ENCODE measurements at regions not wholly inside any gene's neighbourhood (a gene's known extent, or its start where the extent isn't known, plus 50 kb on each side); places are given as distances from the start of the nearest gene placed in this dataset.

DNA sequence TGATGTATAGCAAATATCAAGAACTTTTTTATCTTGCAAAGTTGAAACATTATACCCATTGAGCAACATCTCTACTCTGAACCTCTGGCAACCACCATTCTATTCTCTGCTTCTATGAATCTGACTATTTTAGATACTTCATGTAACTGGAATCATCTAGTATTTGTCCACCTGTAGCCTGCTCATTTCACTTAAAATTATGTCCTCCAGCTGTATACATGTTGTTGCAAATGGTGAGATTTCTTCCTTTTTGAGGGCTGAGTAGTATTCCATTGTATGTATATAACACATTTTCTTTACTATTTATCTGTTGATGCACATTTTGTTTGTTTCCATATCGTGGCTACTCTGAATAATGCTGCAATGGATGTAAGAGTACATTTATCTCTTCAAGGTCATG, 476.3 kb upstream of the LRRC4C start:
- no peak for ATAC-seq (ENCODE audit: low read depth)
- peaks cover 7% of the 10 kb centered on the region for H3K9me3 Mint-ChIP-seq
- no peaks in the 10 kb centered on the region for H3K36me3 Mint-ChIP-seq
- no peak for DNase-seq (ENCODE audit: low spot score in 2 of 2)
- no peak overlapping the region for H3K27ac Mint-ChIP-seq
- H3K4me3 Mint-ChIP-seq, result no peak overlapping the region
- H3K4me1 Mint-ChIP-seq, result no peaks in the 10 kb centered on the region
- peaks cover 1% of the 10 kb centered on the region for H3K27me3 Mint-ChIP-seq

DNA sequence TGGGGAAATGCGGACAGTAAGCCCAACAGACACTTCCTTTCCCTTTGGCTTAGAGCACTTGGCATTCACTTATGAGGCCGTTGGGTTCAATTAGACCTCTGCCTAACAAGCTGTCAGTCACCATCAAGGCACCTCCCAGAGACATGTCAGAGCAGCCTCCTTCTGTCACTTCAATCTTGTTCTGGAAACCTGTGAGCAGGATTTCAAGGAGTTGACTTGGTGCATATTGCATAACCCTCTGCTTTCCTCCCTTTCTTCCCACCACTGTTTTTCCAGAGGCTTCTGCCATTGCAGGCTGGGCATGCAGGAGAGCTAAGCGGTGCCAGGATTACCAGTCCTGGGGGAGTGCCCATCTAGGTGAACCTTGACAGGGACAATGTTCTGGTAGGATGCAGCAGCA, 484.2 kb upstream of the LRRC4C start:
- Mint-ChIP-seq H3K9me3 (peaks cover 5% of the 10 kb centered on the region), H3K4me3 (no peak overlapping the region), H3K36me3 (no peaks in the 10 kb centered on the region), H3K4me1 (no peaks in the 10 kb centered on the region), H3K27ac (no peak overlapping the region), H3K27me3 (peaks cover 1% of the 10 kb centered on the region)
- DNase-seq (ENCODE audit: low spot score in 2 of 2), result no peak
- ATAC-seq (ENCODE audit: low read depth), result no peak

DNA sequence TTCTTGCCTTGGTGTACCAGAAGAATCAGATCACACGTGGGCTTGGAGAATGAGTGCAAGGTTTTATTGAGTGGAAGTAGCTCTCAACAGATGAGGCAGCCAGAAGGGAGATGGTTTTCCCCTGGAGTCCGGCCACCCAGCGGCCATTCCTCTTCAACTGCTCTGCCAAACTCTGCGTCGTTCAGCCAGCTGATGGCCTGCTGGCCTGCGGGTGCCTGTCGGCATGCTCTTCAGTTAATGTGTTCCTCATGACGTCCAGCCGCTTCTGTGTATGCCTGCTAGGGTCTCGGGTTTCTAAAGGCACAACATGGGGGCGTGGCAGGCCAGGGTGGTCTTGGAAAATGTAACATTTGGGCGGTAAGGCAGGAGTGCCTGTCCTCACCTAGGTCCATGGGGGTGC, 487.9 kb upstream of the LRRC4C start:
- DNase-seq (ENCODE audit: low spot score in 2 of 2) (no peak), ATAC-seq (ENCODE audit: low read depth) (no peak)
- Mint-ChIP-seq H3K4me3 (no peak overlapping the region), H3K27ac (no peak overlapping the region), H3K27me3 (no peaks in the 10 kb centered on the region), H3K9me3 (peaks cover 6% of the 10 kb centered on the region), H3K36me3 (no peaks in the 10 kb centered on the region), H3K4me1 (no peaks in the 10 kb centered on the region)

DNA sequence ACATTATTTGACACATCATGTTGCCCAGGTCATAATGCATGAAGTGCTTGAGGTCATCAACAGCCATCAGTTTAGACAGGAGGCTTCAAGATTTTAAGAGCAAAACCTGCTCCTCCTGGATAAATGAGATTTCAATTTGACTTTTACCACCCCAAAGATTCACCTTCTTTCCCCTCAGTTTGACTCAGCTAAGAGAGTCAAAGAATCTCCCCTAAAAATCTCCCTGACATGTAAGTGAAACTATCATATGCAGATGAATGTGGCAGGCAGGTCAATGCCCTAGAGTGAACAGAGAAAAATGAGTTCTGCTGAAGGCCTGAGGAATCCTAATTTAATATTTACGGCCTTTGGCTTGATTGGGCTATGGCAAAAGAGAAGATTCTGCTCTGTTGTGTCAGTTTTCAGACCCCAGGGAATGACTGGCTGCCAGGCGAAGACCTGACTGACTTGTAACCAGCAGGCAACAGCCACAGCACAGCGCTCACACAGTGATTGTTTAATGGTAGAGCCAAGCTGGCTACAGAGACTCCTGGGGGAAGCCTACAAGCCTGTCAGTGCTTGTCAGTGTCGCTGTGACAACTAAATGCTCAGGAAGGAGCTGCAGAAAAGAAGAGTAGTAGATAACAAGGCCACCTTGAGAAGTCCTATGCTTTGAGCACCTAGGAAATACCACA, 491.2 kb upstream of the LRRC4C start:
- ATAC-seq (ENCODE audit: low read depth), result no peak
- DNase-seq (ENCODE audit: low spot score in 2 of 2), result no peak
- Mint-ChIP-seq H3K9me3 (peaks cover 6% of the 10 kb centered on the region), H3K27ac (no peak overlapping the region), H3K36me3 (no peaks in the 10 kb centered on the region), H3K4me1 (no peaks in the 10 kb centered on the region), H3K4me3 (no peak overlapping the region), H3K27me3 (no peaks in the 10 kb centered on the region)

DNA sequence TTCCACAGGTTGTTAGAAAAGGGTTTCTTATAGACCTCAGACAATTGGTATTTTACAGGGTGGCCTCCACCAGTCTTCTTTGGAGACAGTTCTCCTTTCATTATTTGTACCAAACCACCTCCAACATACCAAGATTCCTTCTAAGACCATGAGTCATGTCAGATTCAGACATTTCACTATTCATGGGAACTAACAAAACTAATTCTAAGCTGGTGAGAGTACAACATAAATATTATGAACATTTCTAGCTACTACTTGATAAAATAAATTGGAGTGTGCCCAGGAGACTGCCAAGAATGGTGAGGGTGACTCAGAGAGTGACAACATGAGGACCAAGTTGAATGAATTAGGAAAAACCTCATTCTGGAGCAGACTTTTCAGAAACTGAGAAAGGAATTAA, 494.6 kb upstream of the LRRC4C start:
- no peak overlapping the region for H3K4me3 Mint-ChIP-seq
- no peaks in the 10 kb centered on the region for H3K36me3 Mint-ChIP-seq
- DNase-seq (ENCODE audit: low spot score in 2 of 2) (no peak), ATAC-seq (ENCODE audit: low read depth) (no peak)
- H3K4me1 Mint-ChIP-seq, result no peaks in the 10 kb centered on the region
- H3K27ac Mint-ChIP-seq, result no peak overlapping the region
- peaks cover 3% of the 10 kb centered on the region for H3K9me3 Mint-ChIP-seq
- no peaks in the 10 kb centered on the region for H3K27me3 Mint-ChIP-seq

DNA sequence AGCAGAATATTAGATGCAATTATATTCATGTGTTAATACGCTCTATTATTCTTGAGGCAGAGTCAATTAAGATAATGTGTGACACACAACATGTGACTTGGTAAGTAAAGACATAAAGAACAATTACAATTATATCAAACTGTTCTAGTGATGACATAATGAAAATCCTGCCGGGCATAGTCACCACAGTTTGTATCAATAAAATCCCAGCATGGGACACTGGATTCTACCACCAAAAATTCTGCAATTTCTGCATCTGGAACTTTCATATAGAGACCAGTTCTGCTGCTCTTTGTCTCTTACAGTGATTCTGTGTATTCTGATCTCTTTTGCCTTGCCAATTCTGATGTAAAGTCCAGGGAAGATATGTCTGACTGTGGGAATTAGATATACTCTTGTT, 495.6 kb upstream of the LRRC4C start:
- no peaks in the 10 kb centered on the region for H3K4me1 Mint-ChIP-seq
- no peak for DNase-seq (ENCODE audit: low spot score in 2 of 2)
- no peaks in the 10 kb centered on the region for H3K36me3 Mint-ChIP-seq
- no peaks in the 10 kb centered on the region for H3K27me3 Mint-ChIP-seq
- ATAC-seq (ENCODE audit: low read depth), result no peak
- no peak overlapping the region for H3K27ac Mint-ChIP-seq
- peaks cover 1% of the 10 kb centered on the region for H3K9me3 Mint-ChIP-seq
- no peak overlapping the region for H3K4me3 Mint-ChIP-seq

DNA sequence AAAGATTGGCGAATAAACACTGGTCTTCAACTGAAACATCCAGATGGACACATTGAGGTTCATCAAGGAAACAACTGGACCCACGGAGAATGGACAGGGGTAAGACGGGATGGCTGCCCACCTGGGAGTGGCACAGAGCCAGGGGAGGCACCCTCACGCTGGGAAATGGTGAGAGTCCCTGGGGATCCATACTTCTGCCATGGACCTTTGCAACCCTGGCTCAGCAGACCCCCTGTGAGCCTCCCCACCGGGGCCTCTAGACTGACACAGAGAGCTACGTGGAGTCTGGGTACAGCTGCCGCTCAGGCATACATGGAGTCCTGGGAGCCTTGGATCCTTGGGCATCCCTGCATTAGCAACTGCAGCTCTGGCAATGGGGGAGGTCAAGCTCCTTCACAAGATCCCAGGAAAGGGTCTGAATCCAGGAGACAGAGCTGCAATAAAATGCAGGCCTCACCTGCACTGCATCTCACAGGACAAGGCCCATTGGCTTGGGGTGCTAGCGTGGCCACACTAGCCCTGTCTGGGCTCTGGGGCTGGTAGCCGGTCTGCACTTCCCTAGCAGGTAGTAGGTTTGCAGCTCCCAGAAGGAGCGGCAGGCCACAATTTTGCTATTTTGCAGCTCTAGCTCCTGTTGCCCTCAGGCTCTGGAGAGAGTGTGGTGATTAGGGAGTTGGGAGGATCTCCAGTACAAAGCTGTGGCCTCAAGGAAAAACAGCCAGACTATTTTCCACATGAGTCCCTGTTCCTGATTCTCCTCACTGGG, 496.4 kb upstream of the LRRC4C start:
- Mint-ChIP-seq H3K9me3 (peaks cover 1% of the 10 kb centered on the region), H3K4me1 (no peaks in the 10 kb centered on the region), H3K27me3 (no peaks in the 10 kb centered on the region), H3K27ac (no peak overlapping the region), H3K36me3 (no peaks in the 10 kb centered on the region), H3K4me3 (no peak overlapping the region)
- DNase-seq (ENCODE audit: low spot score in 2 of 2), result no peak
- no peak for ATAC-seq (ENCODE audit: low read depth)

DNA sequence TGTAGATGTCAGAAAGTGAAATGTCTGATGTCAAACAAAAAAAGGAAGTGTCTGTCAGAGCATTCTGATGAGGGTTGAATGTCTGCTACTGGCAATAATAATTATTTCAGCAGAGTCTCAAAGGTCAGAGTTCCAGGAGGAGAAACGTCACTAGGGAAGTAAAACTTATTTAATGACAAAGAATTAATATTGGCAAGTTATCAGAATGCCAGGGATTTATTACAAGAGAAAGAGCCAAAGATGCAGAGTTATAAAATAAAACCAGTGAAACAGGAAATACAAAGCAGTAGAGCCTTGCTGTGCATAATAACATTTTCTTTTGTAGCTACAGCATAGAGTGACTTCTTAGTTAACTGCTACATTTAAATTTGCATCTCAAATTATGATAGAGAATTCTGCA, 504.0 kb upstream of the LRRC4C start:
- ATAC-seq (ENCODE audit: low read depth), result no peak

DNA sequence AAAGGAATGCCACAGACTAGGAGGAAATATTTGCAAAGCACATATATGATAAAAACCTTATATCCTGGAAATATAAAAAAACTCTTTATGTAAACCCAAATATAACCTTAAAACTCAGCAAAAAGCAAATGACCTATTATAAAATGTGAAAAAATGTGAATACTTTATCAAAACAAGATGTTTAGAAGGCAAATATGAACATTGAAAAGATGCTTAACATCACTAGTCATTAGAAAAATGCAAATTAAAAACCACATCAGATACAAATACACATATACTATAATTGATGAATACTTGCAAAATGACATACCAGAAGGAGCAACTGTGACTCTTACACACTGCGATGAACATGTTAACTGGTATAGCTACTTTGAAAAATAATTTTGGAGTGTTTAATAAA, 511.2 kb upstream of the LRRC4C start:
- Mint-ChIP-seq H3K27ac (no peak overlapping the region), H3K4me3 (no peak overlapping the region), H3K4me1 (no peaks in the 10 kb centered on the region), H3K27me3 (no peaks in the 10 kb centered on the region), H3K36me3 (no peaks in the 10 kb centered on the region), H3K9me3 (peaks cover 10% of the 10 kb centered on the region)
- DNase-seq (ENCODE audit: low spot score in 2 of 2) (no peak), ATAC-seq (ENCODE audit: low read depth) (no peak)

More for the DNA sequence above, 504.0 kb upstream of the LRRC4C start:
- Mint-ChIP-seq H3K27ac (no peak overlapping the region), H3K4me3 (no peak overlapping the region), H3K4me1 (no peaks in the 10 kb centered on the region), H3K9me3 (peaks cover 6% of the 10 kb centered on the region), H3K27me3 (no peaks in the 10 kb centered on the region), H3K36me3 (no peaks in the 10 kb centered on the region)
- no peak for DNase-seq (ENCODE audit: low spot score in 2 of 2)

DNA sequence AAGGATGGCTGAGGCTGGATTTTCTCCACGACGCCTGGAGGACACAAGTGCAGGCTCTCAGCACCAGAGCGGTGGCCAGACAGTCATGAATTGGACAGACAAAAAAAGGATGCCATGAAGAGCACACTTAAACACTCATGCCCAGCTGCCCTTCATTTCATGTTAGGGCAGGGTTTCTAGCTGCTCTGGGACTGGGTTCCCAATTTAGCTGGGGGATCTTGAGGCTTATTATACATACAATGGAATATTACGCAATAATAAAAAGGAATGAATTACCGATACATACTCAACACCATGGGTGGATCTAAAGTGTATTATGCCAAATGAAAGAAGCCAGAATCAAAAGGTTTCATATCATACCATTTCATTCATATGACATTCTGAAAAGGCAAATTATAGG, 512.1 kb upstream of the LRRC4C start:
- H3K4me3 Mint-ChIP-seq, result no peak overlapping the region
- H3K27me3 Mint-ChIP-seq, result no peaks in the 10 kb centered on the region
- DNase-seq (ENCODE audit: low spot score in 2 of 2) (no peak), ATAC-seq (ENCODE audit: low read depth) (no peak)
- no peaks in the 10 kb centered on the region for H3K36me3 Mint-ChIP-seq
- no peak overlapping the region for H3K27ac Mint-ChIP-seq
- H3K9me3 Mint-ChIP-seq, result peaks cover 9% of the 10 kb centered on the region
- no peaks in the 10 kb centered on the region for H3K4me1 Mint-ChIP-seq

DNA sequence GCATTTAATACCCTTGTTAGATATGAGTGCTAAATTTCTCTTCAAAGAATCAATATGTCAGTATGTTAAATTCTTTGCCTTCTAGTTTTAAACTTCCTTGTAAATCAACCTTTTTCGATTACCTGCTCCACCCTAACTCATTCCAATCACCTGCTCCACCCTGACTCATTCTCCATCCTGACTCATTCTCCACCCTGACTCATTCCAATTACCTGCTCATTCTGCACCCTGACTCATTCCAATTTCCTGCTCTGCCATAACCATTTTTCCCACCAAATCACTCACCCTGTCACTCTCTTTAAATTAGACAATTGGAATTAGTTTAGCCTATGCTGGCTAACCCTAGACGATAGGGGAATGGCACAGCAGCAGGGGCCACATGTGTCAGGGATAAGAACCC, 519.5 kb upstream of the LRRC4C start:
- Mint-ChIP-seq H3K4me1 (no peaks in the 10 kb centered on the region), H3K27ac (no peak overlapping the region), H3K27me3 (no peaks in the 10 kb centered on the region), H3K9me3 (peaks cover 7% of the 10 kb centered on the region), H3K4me3 (no peak overlapping the region), H3K36me3 (no peaks in the 10 kb centered on the region)
- ATAC-seq (ENCODE audit: low read depth), result no peak
- no peak for DNase-seq (ENCODE audit: low spot score in 2 of 2)

DNA sequence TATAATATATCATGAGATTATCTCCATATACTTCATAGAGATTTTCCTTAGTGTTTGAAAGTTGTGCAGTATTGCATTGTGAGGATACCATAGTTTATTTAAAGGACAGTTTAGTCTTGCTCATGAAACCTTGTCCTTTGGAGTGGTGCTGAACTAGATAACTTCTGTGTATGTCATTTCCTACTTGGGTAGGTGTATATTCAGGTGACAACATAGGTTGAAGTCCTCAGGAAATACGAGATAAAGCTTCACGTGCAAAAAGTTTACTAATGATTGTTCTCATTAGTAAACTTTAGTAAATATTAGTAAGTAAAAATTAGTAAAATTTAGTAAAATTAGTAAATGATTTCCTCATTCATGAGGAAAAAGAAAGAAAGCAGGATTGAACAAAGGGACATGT, 521.3 kb upstream of the LRRC4C start:
- ATAC-seq (ENCODE audit: low read depth), result no peak
- Mint-ChIP-seq H3K4me3 (no peak overlapping the region), H3K9me3 (peaks cover 6% of the 10 kb centered on the region)

DNA sequence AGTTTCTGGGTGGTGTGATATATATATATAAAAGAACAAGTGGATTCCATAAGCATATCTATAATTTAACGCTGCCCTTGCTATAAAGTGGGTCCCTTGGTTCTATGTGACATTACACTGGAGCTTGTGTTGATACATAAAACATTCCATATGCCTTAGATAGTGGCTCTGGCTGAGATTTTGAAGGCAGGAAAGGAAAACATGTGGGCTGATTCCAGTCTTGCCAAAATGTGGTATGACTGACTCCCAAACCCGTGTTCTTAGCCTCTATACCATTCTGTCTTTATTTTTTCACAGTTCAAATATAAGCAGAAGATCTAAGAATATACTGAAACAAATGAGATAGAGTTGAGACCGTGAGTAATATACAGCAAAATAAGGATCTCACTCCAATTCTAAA, 522.8 kb upstream of the LRRC4C start:
- H3K4me1 Mint-ChIP-seq, result no peaks in the 10 kb centered on the region
- H3K36me3 Mint-ChIP-seq, result no peaks in the 10 kb centered on the region
- DNase-seq (ENCODE audit: low spot score in 2 of 2) (no peak), ATAC-seq (ENCODE audit: low read depth) (no peak)
- no peak overlapping the region for H3K4me3 Mint-ChIP-seq
- H3K27ac Mint-ChIP-seq, result no peak overlapping the region
- H3K27me3 Mint-ChIP-seq, result no peaks in the 10 kb centered on the region
- H3K9me3 Mint-ChIP-seq, result peaks cover 6% of the 10 kb centered on the region

More for the DNA sequence above, 521.3 kb upstream of the LRRC4C start:
- Mint-ChIP-seq H3K27me3 (no peaks in the 10 kb centered on the region), H3K4me1 (no peaks in the 10 kb centered on the region), H3K36me3 (no peaks in the 10 kb centered on the region), H3K27ac (no peak overlapping the region)
- no peak for DNase-seq (ENCODE audit: low spot score in 2 of 2)

DNA sequence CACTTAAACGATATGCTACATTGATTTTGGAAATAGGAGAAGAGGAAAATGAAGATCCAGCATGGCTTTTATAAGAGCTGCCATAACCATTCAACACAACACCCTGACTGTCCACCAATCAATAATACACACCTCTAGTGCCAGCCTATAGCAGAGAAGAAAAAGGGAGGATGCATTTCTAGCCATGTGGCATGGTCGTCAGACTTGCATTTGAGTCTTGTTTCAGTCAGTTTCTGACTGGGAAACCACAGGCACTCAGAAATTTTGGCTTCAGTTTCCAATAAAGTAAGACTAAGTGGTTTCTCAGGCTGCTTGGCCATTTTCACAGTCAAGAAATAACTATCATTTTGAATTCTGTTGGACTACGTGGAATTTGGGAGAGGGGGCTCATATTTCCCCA, 523.5 kb upstream of the LRRC4C start:
- no peaks in the 10 kb centered on the region for H3K4me1 Mint-ChIP-seq
- peaks cover 5% of the 10 kb centered on the region for H3K9me3 Mint-ChIP-seq
- no peak for DNase-seq (ENCODE audit: low spot score in 2 of 2)
- H3K27ac Mint-ChIP-seq, result no peak overlapping the region
- H3K4me3 Mint-ChIP-seq, result no peak overlapping the region
- no peaks in the 10 kb centered on the region for H3K27me3 Mint-ChIP-seq
- ATAC-seq (ENCODE audit: low read depth), result no peak
- H3K36me3 Mint-ChIP-seq, result no peaks in the 10 kb centered on the region

DNA sequence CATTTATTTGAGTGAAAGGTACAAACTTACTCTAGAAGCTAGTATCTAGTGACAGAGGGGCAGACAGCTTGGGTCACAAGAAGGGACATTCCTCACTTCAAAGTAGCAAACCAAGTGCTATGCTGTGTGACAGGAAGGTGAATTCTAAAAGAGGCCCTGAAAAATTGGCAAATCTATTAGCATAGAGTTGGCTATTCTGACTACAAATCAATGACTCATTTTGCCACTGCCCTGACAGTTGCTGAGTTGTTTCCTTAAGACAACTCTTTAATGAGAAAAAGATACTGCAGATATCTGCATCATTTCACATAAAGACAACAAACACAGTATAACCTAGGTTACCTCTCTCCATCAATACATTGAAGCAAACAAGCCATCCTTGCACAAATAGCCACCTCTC, 524.0 kb upstream of the LRRC4C start:
- H3K27ac Mint-ChIP-seq, result no peak overlapping the region
- peaks cover 4% of the 10 kb centered on the region for H3K9me3 Mint-ChIP-seq
- H3K36me3 Mint-ChIP-seq, result no peaks in the 10 kb centered on the region
- H3K4me3 Mint-ChIP-seq, result no peak overlapping the region
- no peak for ATAC-seq (ENCODE audit: low read depth)
- no peaks in the 10 kb centered on the region for H3K4me1 Mint-ChIP-seq
- DNase-seq (ENCODE audit: low spot score in 2 of 2), result no peak
- H3K27me3 Mint-ChIP-seq, result no peaks in the 10 kb centered on the region

Measured in memory B cell (primary cell).